ENCODE measurements at regions not wholly inside any gene's neighbourhood (a gene's known extent, or its start where the extent isn't known, plus 50 kb on each side); places are given as distances from the start of the nearest gene placed in this dataset.

DNA sequence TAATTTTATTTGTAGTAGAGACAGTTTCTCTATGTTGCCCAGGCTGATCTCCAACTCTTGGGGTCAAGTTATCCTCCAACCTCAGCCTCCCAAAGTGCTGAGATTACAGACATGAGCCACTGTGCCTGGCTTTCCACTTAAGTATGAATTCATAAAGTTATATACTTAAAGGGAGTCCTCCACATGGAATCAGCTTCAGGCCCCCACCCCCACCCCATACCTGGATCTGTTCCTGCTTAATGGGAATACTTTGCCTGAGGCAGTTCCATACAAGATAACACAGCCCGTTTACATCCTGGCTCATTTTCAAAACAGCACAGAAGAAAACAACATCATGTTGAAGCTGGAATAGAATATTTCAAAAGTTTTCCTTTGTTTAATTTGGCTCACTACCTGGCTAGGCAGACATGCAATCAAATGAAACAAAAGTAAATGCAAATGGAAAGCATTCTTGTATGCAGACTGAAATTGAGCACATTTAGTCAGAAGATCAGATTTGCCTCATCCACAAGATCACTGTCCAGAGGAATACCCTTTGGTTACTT lies 82.4 kb downstream of the FAT3 start:
- intact Hi-C loops (cut with micrococcal nuclease; ENCODE audit: unreplicated experiment): no loop called here
- BruUV-seq (replicated peaks): no TSS peak

GRCh38 chr11:92308366-92308765 lies 83.7 kb downstream of the FAT3 start:
- Histone ChIP-seq H3K4me1 (ENCODE audit: control insufficient read depth, insufficient read depth, low read length) (no peaks in the 10 kb centered on the region), H3K27me3 (ENCODE audit: control insufficient read depth, insufficient read depth, low read length) (no peaks in the 10 kb centered on the region), H3K4me3 (ENCODE audit: low read depth in 2 of 2, low read length in 2 of 2) (no peak overlapping the region), H3K27ac (ENCODE audit: low read length) (no peak overlapping the region), H3K36me3 (ENCODE audit: control insufficient read depth, insufficient read depth, low read length) (no peaks in the 10 kb centered on the region), H3K9me3 (ENCODE audit: control insufficient read depth, insufficient read depth, low read depth, low read length) (no peaks in the 10 kb centered on the region)
- no peak for ATAC-seq
- DNase-seq (ENCODE audit: low read depth, low spot score): no peak
- TF ChIP-seq TCF7L2 (IDR thresholded peaks at IDR 0.05; ENCODE audit: low read depth, low read length) (no peak), SIN3A (IDR thresholded peaks at IDR 0.05; ENCODE audit: borderline replicate concordance, insufficient read depth, low read depth, low read length) (no peak), POLR2AphosphoS5 (IDR thresholded peaks at IDR 0.05; ENCODE audit: low read depth, low read length) (no peak)
- TF ChIP-seq, protein P1, sequence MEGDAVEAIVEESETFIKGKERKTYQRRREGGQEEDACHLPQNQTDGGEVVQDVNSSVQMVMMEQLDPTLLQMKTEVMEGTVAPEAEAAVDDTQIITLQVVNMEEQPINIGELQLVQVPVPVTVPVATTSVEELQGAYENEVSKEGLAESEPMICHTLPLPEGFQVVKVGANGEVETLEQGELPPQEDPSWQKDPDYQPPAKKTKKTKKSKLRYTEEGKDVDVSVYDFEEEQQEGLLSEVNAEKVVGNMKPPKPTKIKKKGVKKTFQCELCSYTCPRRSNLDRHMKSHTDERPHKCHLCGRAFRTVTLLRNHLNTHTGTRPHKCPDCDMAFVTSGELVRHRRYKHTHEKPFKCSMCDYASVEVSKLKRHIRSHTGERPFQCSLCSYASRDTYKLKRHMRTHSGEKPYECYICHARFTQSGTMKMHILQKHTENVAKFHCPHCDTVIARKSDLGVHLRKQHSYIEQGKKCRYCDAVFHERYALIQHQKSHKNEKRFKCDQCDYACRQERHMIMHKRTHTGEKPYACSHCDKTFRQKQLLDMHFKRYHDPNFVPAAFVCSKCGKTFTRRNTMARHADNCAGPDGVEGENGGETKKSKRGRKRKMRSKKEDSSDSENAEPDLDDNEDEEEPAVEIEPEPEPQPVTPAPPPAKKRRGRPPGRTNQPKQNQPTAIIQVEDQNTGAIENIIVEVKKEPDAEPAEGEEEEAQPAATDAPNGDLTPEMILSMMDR (IDR thresholded peaks at IDR 0.05): no peak
- TF ChIP-seq, protein P2, sequence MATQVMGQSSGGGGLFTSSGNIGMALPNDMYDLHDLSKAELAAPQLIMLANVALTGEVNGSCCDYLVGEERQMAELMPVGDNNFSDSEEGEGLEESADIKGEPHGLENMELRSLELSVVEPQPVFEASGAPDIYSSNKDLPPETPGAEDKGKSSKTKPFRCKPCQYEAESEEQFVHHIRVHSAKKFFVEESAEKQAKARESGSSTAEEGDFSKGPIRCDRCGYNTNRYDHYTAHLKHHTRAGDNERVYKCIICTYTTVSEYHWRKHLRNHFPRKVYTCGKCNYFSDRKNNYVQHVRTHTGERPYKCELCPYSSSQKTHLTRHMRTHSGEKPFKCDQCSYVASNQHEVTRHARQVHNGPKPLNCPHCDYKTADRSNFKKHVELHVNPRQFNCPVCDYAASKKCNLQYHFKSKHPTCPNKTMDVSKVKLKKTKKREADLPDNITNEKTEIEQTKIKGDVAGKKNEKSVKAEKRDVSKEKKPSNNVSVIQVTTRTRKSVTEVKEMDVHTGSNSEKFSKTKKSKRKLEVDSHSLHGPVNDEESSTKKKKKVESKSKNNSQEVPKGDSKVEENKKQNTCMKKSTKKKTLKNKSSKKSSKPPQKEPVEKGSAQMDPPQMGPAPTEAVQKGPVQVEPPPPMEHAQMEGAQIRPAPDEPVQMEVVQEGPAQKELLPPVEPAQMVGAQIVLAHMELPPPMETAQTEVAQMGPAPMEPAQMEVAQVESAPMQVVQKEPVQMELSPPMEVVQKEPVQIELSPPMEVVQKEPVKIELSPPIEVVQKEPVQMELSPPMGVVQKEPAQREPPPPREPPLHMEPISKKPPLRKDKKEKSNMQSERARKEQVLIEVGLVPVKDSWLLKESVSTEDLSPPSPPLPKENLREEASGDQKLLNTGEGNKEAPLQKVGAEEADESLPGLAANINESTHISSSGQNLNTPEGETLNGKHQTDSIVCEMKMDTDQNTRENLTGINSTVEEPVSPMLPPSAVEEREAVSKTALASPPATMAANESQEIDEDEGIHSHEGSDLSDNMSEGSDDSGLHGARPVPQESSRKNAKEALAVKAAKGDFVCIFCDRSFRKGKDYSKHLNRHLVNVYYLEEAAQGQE (IDR thresholded peaks at IDR 0.05; ENCODE audit: insufficient read depth in 1 of 2, low read depth in 2 of 2, low read length in 1 of 2): no peak
- BruUV-seq (replicated peaks): no TSS peak
- in situ Hi-C loops (cut with HindIII; ENCODE audit: low pct_unique_long_range_greater_than_20kb, low sequenced_read_pairs) (no loop called here), intact Hi-C loops (cut with micrococcal nuclease; ENCODE audit: unreplicated experiment) (no loop called here)
- ChIA-PET CTCF (no interaction called here), POLR2A (no interaction called here)

More for the DNA sequence above, 82.4 kb downstream of the FAT3 start:
- no peak overlapping the region for H3K27ac ChIP-seq (ENCODE audit: low read length)
- no peak for DNase-seq (ENCODE audit: low read depth, low spot score)
- in situ Hi-C loops (cut with HindIII; ENCODE audit: low pct_unique_long_range_greater_than_20kb, low sequenced_read_pairs): no loop called here
- H3K4me3 ChIP-seq (ENCODE audit: low read depth in 2 of 2, low read length in 2 of 2): no peak overlapping the region
- ChIA-PET POLR2A (no interaction called here), CTCF (no interaction called here)
- TF ChIP-seq, protein P1 (IDR thresholded peaks at IDR 0.05): no peak
- TF ChIP-seq SIN3A (IDR thresholded peaks at IDR 0.05; ENCODE audit: borderline replicate concordance, insufficient read depth, low read depth, low read length): no peak
- no peak for ATAC-seq
- no peaks in the 10 kb centered on the region for H3K9me3 ChIP-seq (ENCODE audit: control insufficient read depth, insufficient read depth, low read depth, low read length)
- H3K27me3 ChIP-seq (ENCODE audit: control insufficient read depth, insufficient read depth, low read length): no peaks in the 10 kb centered on the region
- H3K36me3 ChIP-seq (ENCODE audit: control insufficient read depth, insufficient read depth, low read length): no peaks in the 10 kb centered on the region
- no peaks in the 10 kb centered on the region for H3K4me1 ChIP-seq (ENCODE audit: control insufficient read depth, insufficient read depth, low read length)

Measured in Panc1 (cell line).